CD4-positive, alpha-beta T cell (primary cell): ENCODE measurements at regions not wholly inside any gene's neighbourhood (a gene's known extent, or its start where the extent isn't known, plus 50 kb on each side); places are given as distances from the start of the nearest gene placed in this dataset.

Source experiments
- ATAC-seq: fragments of 200-7000 bp; cut with Tn5 transposase; one replicate; pipeline ENCODE4 v1.10.0; 2022; ENCODE audit warnings: mild to moderate bottlenecking; ENCODE audit not compliant: poor library complexity
- CTCF ChIA-PET: fragments of 350-600 bp; sonication (Branson Sonifier 250); formaldehyde crosslinking; loops from one replicate; lab custom pipeline; 2021; ENCODE audit warnings: antibody characterized with exemption, inconsistent platforms; lab: Charles Lee
- POLR2A ChIA-PET: fragments of 350-600 bp; sonication (Branson Sonifier 250); formaldehyde crosslinking; loops from one replicate; lab custom pipeline; 2021; ENCODE audit warnings: antibody characterized with exemption, inconsistent platforms; lab: Charles Lee
- DNase-seq, 14 experiments: peaks; one replicate each; pipeline ENCODE4 v3.0.0-alpha.2; 2013 to 2020; ENCODE audit warnings: mixed read lengths in 2 of 14
- H3K27ac ChIP-seq, 2 donors: one replicate each; pipeline versions ENCODE4 v1.5.1 to v1.7.0; 2013; ENCODE audit warnings: low read length in 2 of 2, low read depth in 1 of 2, mild to moderate bottlenecking in 1 of 2
- H3K27me3 ChIP-seq, 2 experiments: 1 replicate in 1 of 2; 2 replicates in 1 of 2; pipeline versions ENCODE4 v1.6.1 to v1.7.0; 2013; ENCODE audit warnings: low read length in 2 of 2, control low read depth in 1 of 2, mild to moderate bottlenecking in 1 of 2, moderate library complexity in 1 of 2; ENCODE audit not compliant: insufficient read depth in 2 of 2, control insufficient read depth in 1 of 2
- H3K36me3 ChIP-seq: one replicate; pipeline ENCODE4 v1.6.1; 2013; ENCODE audit warnings: low read length, control low read depth; ENCODE audit not compliant: insufficient read depth
- H3K4me1 ChIP-seq: one replicate; pipeline ENCODE4 v1.6.1; 2013; ENCODE audit warnings: low read length, control low read depth; ENCODE audit not compliant: insufficient read depth
- H3K4me3 ChIP-seq: one replicate; pipeline ENCODE4 v1.5.1; 2013; ENCODE audit warnings: mild to moderate bottlenecking, low read length, moderate library complexity
- H3K9me3 ChIP-seq, 2 experiments: 1 replicate in 1 of 2; 2 replicates in 1 of 2; pipeline versions ENCODE4 v1.6.1 to v1.7.0; 2013; ENCODE audit warnings: low read length in 2 of 2, mild to moderate bottlenecking in 2 of 2, control low read depth in 1 of 2, moderate library complexity in 1 of 2; ENCODE audit not compliant: control insufficient read depth in 1 of 2, insufficient read depth in 1 of 2
- H3K27ac Mint-ChIP-seq: one replicate; pipeline ENCODE4 v1.8.0; 2020; ENCODE audit warnings: mixed read lengths
- H3K27me3 Mint-ChIP-seq: one replicate; pipeline ENCODE4 v1.8.0; 2021; ENCODE audit warnings: mixed read lengths
- H3K36me3 Mint-ChIP-seq: one replicate; pipeline ENCODE4 v1.8.0; 2021; ENCODE audit warnings: low read depth, mixed read lengths
- H3K4me1 Mint-ChIP-seq: one replicate; pipeline ENCODE4 v1.8.0; 2021; ENCODE audit warnings: low read depth, mixed read lengths
- H3K4me3 Mint-ChIP-seq: one replicate; pipeline ENCODE4 v1.8.0; 2020; ENCODE audit warnings: mild to moderate bottlenecking, mixed read lengths
- H3K9me3 Mint-ChIP-seq: one replicate; pipeline ENCODE4 v1.8.0; 2020; ENCODE audit warnings: mixed read lengths
- CTCF ChIP-seq: fragments of 200-600 bp; IDR thresholded peaks from one replicate; pipeline ENCODE4 v1.8.0; 2022; ENCODE audit warnings: antibody characterized with exemption, mild to moderate bottlenecking
- intact Hi-C, 2 experiments: fragments of 100-400 bp; cut with DNase I in 1 of 2; cut with micrococcal nuclease in 1 of 2; formaldehyde crosslinking; loops; one replicate each; pipeline versions ENCODE4 v1.15.1 to v1.9.0; 2023 to 2025; cut with DNase I, micrococcal nuclease

GRCh38 chr4:67292636-67293035 is 252.7 kb downstream of the CENPC start:
- Mint-ChIP-seq H3K36me3 (no peaks in the 10 kb centered on the region), H3K4me3 (no peak overlapping the region), H3K4me1 (no peaks in the 10 kb centered on the region), H3K27me3 (no peaks in the 10 kb centered on the region), H3K27ac (no peak overlapping the region), H3K9me3 (no peaks in the 10 kb centered on the region)
- no peaks in the 10 kb centered on the region for H3K27me3 ChIP-seq
- H3K4me3 ChIP-seq = no peak overlapping the region
- ATAC-seq = no peak
- no peak for DNase-seq
- no peaks in the 10 kb centered on the region for H3K9me3 ChIP-seq
- H3K36me3 ChIP-seq = no peaks in the 10 kb centered on the region
- intact Hi-C loops = no loop called here
- POLR2A ChIA-PET = no interaction called here
- no peak overlapping the region for H3K27ac ChIP-seq
- TF ChIP-seq CTCF = no peak
- CTCF ChIA-PET = no interaction called here
- no peaks in the 10 kb centered on the region for H3K4me1 ChIP-seq

GRCh38 chr4:67292045-67292444 is 253.3 kb downstream of the CENPC start:
- ATAC-seq (no peak), DNase-seq (no peak)
- Mint-ChIP-seq H3K9me3 (no peaks in the 10 kb centered on the region), H3K4me1 (no peaks in the 10 kb centered on the region), H3K27me3 (no peaks in the 10 kb centered on the region), H3K36me3 (no peaks in the 10 kb centered on the region), H3K4me3 (no peak overlapping the region), H3K27ac (no peak overlapping the region)
- H3K9me3 ChIP-seq = peaks cover 0 to under 1% of the 10 kb centered on the region in 2 experiments
- intact Hi-C loops = no loop called here
- no peak for TF ChIP-seq CTCF
- POLR2A ChIA-PET = no interaction called here
- H3K36me3 ChIP-seq = no peaks in the 10 kb centered on the region
- H3K4me1 ChIP-seq = no peaks in the 10 kb centered on the region
- CTCF ChIA-PET = no interaction called here
- H3K4me3 ChIP-seq = no peak overlapping the region
- no peak overlapping the region for H3K27ac ChIP-seq
- H3K27me3 ChIP-seq = no peaks in the 10 kb centered on the region

DNA sequence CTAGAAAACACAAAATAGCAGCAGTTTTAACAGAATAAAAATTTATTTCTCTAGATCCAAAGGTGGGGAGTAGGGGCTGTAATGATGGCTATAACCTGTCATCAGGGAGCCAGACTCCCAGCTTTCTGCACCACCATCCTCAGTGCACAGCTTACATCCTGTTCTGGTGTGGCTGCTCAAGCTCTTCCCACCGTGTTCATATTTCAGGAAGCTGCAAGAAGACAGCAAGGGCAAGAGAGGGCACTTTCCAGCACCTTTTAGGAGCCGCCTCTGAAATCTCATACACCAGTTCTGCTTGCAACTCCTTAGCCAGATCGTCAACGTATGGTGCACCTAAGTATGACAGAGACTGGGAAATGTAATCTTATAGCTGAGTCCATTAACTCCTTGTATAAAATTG is 253.7 kb downstream of the CENPC start:
- intact Hi-C loops = no loop called here
- ATAC-seq (no peak), DNase-seq (no peak)
- no peak overlapping the region for H3K27ac ChIP-seq
- no peak overlapping the region for H3K27ac Mint-ChIP-seq
- no peaks in the 10 kb centered on the region for H3K9me3 Mint-ChIP-seq
- H3K27me3 ChIP-seq = no peaks in the 10 kb centered on the region
- H3K4me1 Mint-ChIP-seq = no peaks in the 10 kb centered on the region
- H3K36me3 ChIP-seq = no peaks in the 10 kb centered on the region
- H3K27me3 Mint-ChIP-seq = no peaks in the 10 kb centered on the region
- ChIA-PET CTCF (no interaction called here), POLR2A (no interaction called here)
- H3K4me3 ChIP-seq = no peak overlapping the region
- H3K36me3 Mint-ChIP-seq = no peaks in the 10 kb centered on the region
- no peak for TF ChIP-seq CTCF
- no peaks in the 10 kb centered on the region for H3K4me1 ChIP-seq
- H3K4me3 Mint-ChIP-seq = no peak overlapping the region
- H3K9me3 ChIP-seq = peaks cover 0 to 4% of the 10 kb centered on the region in 2 experiments
